CD14-positive monocyte (primary cell): ENCODE measurements at regions not wholly inside any gene's neighbourhood (a gene's known extent, or its start where the extent isn't known, plus 50 kb on each side); places are given as distances from the start of the nearest gene placed in this dataset.

Experiments used
- DNase-seq, 3 donors: peaks; one replicate each; pipeline ENCODE4 v3.0.0-alpha.2; 2011 to 2022
- H2AFZ ChIP-seq: 2 replicates; pipeline ENCODE4 v1.6.0; 2012; ENCODE audit warnings: mild to moderate bottlenecking, low read depth, low read length, inconsistent platforms; ENCODE audit not compliant: insufficient read depth, poor library complexity, severe bottlenecking
- H3K27ac ChIP-seq, 2 donors: 1 replicate in 1 of 2; 2 replicates in 1 of 2; pipeline ENCODE4 v1.5.1; 2012 to 2013; ENCODE audit warnings: low read length in 2 of 2, control low read depth in 1 of 2, inconsistent platforms in 1 of 2, low read depth in 1 of 2, mild to moderate bottlenecking in 1 of 2
- H3K27me3 ChIP-seq, 2 donors: one replicate each; pipeline versions ENCODE4 v1.6.0 to v1.6.1; 2011 to 2013; ENCODE audit warnings: low read length in 2 of 2; ENCODE audit not compliant: control insufficient read depth in 2 of 2, insufficient read depth in 2 of 2
- H3K36me3 ChIP-seq, 2 donors: replicated peaks in 1 of 2; 1 replicate in 1 of 2; 2 replicates in 1 of 2; pipeline versions ENCODE4 v1.5.1 to v1.6.1; 2012 to 2013; ENCODE audit warnings: low read length in 2 of 2, control low read depth in 1 of 2, inconsistent platforms in 1 of 2, mild to moderate bottlenecking in 1 of 2; ENCODE audit not compliant: insufficient read depth in 2 of 2, control insufficient read depth in 1 of 2
- H3K4me1 ChIP-seq, 2 donors: 1 replicate in 1 of 2; 2 replicates in 1 of 2; pipeline versions ENCODE4 v1.5.1 to v1.6.1; 2012 to 2013; ENCODE audit warnings: low read length in 2 of 2, control low read depth in 1 of 2, inconsistent platforms in 1 of 2, mild to moderate bottlenecking in 1 of 2, moderate library complexity in 1 of 2; ENCODE audit not compliant: insufficient read depth in 2 of 2, control insufficient read depth in 1 of 2
- H3K4me2 ChIP-seq: replicated peaks from 2 replicates; pipeline ENCODE3; 2012; ENCODE audit warnings: low read length, moderate library complexity, mild to moderate bottlenecking; ENCODE audit not compliant: poor library complexity, severe bottlenecking; ENCODE audit errors: extremely low read depth
- H3K4me3 ChIP-seq, 3 experiments: fragments of 200-600 bp in 1 of 3; sonication (generic) in 1 of 3; replicated peaks in 1 of 3; 1 replicate in 2 of 3; 2 replicates in 1 of 3; pipeline ENCODE4 v1.5.1; 2011 to 2013; ENCODE audit warnings: low read length in 3 of 3, mild to moderate bottlenecking in 3 of 3, control low read depth in 2 of 3, low read depth in 2 of 3, inconsistent platforms in 1 of 3, moderate library complexity in 1 of 3
- H3K79me2 ChIP-seq: 2 replicates; pipeline ENCODE4 v1.6.0; 2012; ENCODE audit warnings: mild to moderate bottlenecking, control low read depth, inconsistent platforms, low read length, moderate library complexity; ENCODE audit not compliant: insufficient read depth
- H3K9ac ChIP-seq: 2 replicates; pipeline ENCODE4 v1.6.0; 2017; ENCODE audit warnings: low read length, mild to moderate bottlenecking; ENCODE audit not compliant: insufficient read depth, poor library complexity, severe bottlenecking
- H3K9me3 ChIP-seq, 2 donors: replicated peaks in 1 of 2; 1 replicate in 1 of 2; 2 replicates in 1 of 2; pipeline versions ENCODE4 v1.5.1 to v1.6.1; 2012 to 2013; ENCODE audit warnings: low read length in 2 of 2, control low read depth in 1 of 2; ENCODE audit not compliant: control insufficient read depth in 1 of 2, insufficient read depth in 1 of 2
- H4K20me1 ChIP-seq: 2 replicates; pipeline ENCODE4 v1.6.0; 2012; ENCODE audit warnings: mild to moderate bottlenecking, low read length, control low read depth, moderate library complexity; ENCODE audit not compliant: insufficient read depth
- H3K27ac Mint-ChIP-seq, 7 donors: one replicate each; pipeline ENCODE4 v1.8.0; 2020; ENCODE audit warnings: mild to moderate bottlenecking in 7 of 7, mixed read lengths in 7 of 7, moderate library complexity in 6 of 7, inconsistent platforms in 2 of 7
- H3K27me3 Mint-ChIP-seq, 3 donors: one replicate each; pipeline ENCODE4 v1.8.0; 2021 to 2022; ENCODE audit warnings: low read depth in 3 of 3, mild to moderate bottlenecking in 3 of 3, mixed read lengths in 3 of 3, moderate library complexity in 3 of 3, inconsistent platforms in 1 of 3
- H3K36me3 Mint-ChIP-seq, 2 donors: one replicate each; pipeline ENCODE4 v1.8.0; 2020; ENCODE audit warnings: mixed read lengths in 2 of 2, inconsistent platforms in 1 of 2, mild to moderate bottlenecking in 1 of 2
- H3K4me1 Mint-ChIP-seq: one replicate; pipeline ENCODE4 v1.8.0; 2020; ENCODE audit warnings: mild to moderate bottlenecking, mixed read lengths
- H3K4me3 Mint-ChIP-seq, 2 donors: one replicate each; pipeline ENCODE4 v1.8.0; 2020; ENCODE audit warnings: mild to moderate bottlenecking in 2 of 2, mixed read lengths in 2 of 2, moderate library complexity in 1 of 2
- H3K9me3 Mint-ChIP-seq, 7 donors: one replicate each; pipeline ENCODE4 v1.8.0; 2020 to 2022; ENCODE audit warnings: mixed read lengths in 7 of 7, mild to moderate bottlenecking in 6 of 7, moderate library complexity in 6 of 7, inconsistent platforms in 2 of 7
- CTCF ChIP-seq: fragments of 200-600 bp; IDR thresholded peaks from one replicate; pipeline ENCODE4 v1.8.0; 2022; ENCODE audit warnings: antibody characterized with exemption, mild to moderate bottlenecking
- WGBS: methylation state at CpG from one replicate; pipeline ENCODE4 v1.1.5; 2013; ENCODE audit warnings: missing lambda C conversion rate; ENCODE audit not compliant: insufficient coverage; 5-methylcytosine and 5-hydroxymethylcytosine counted together
- intact Hi-C, 2 donors: fragments of 100-400 bp; cut with micrococcal nuclease; formaldehyde crosslinking; loops; one replicate each; pipeline versions ENCODE4 v1.15.0 to v1.15.1; 2023

DNA sequence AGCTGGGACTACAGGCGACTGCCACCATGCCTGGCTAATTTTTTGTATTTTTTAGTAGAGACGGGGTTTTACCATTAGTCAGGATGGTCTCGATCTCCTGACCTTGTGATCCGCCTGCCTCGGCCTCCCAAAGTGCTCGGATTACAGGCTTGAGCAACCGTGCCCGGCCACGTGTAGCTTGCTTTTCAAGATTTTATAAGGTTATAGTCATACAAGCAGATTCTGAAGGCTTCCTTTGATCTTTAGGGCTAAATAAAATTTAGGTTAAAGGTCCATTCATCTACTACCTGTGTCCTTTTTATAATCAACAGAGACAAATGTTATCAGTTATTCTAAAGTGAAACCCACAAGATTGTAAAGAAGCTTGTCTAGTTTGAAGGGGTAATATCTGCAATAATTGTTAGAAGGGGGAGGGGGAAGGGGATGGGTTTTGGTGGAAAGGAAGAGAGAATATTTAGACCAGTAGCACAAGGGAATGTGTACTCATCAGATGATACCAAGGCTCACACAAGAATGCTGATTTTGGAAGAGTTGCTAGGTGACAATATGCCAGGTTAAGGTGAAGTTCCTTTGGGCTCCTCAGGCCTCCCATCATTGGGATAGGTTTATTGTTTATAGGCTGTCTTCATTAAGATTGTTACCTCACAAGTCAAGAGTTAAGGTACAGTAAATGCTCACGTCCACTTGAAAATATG is 284.7 kb downstream of the ALDH8A1 start:
- DNase-seq = no peak
- Histone ChIP-seq H3K4me2 (no peak overlapping the region), H2AFZ (no peak overlapping the region), H3K4me1 (peaks cover 17 to 23% of the 10 kb centered on the region in 2 donors), H3K79me2 (no peaks in the 10 kb centered on the region), H3K9me3 (no peaks in the 10 kb centered on the region), H3K36me3 (no peaks in the 10 kb centered on the region), H3K9ac (no peak overlapping the region), H4K20me1 (no peaks in the 10 kb centered on the region), H3K27me3 (no peaks in the 10 kb centered on the region), H3K27ac (no peak overlapping the region), H3K4me3 (no peak overlapping the region)
- Mint-ChIP-seq H3K27ac (no peak overlapping the region), H3K4me1 (peaks cover 20% of the 10 kb centered on the region), H3K4me3 (no peak overlapping the region), H3K36me3 (no peaks in the 10 kb centered on the region), H3K27me3 (peaks cover 0 to 3% (median 2%) of the 10 kb centered on the region in 3 donors), H3K9me3 (peaks cover 0 to 3% (median 0%) of the 10 kb centered on the region in 7 donors)
- intact Hi-C loops = no loop called here
- WGBS = 94% methylated on average over 6 of the region's 10 CpGs
- no peak for TF ChIP-seq CTCF

DNA sequence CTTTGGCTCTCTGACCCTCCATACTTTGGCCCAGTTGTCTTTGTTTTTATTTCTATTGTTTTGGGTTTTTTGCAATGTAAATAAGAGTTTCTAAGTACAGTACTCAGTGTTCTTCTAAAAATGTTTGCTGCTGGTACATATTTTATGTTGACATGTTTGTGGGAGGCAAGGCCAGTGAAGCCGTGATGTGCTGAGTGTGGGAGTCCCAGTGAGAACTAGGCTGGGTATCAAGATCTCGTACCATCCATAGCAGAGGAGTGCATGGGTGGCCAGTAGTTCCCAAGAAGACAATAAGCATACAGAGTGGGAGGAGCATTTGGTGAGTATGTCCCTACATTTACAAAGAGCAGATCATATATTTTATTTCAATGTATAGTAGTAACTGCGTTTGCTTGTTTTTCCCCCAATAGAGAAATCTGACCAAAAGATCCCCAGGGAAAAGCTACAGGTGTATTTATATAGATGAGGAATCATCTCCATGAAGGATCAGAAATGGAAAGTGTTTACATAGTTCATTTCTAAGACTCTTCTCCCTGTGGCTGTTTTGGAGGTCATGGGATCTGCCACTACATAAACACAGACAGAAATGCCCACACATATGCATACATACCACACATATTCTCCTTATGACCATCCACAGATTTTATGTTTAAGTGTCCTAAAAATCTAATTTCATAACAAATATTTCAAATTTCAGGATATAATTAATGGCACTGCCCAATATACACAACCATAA is 285.9 kb downstream of the ALDH8A1 start:
- Histone ChIP-seq H3K36me3 (no peaks in the 10 kb centered on the region), H3K27me3 (no peaks in the 10 kb centered on the region), H2AFZ (no peak overlapping the region), H3K4me2 (no peak overlapping the region), H3K9me3 (no peaks in the 10 kb centered on the region), H4K20me1 (no peaks in the 10 kb centered on the region), H3K4me3 (no peak overlapping the region), H3K4me1 (peaks cover 17 to 23% of the 10 kb centered on the region in 2 donors), H3K79me2 (no peaks in the 10 kb centered on the region), H3K9ac (no peak overlapping the region), H3K27ac (no peak overlapping the region)
- Mint-ChIP-seq H3K4me1 (peaks cover 20% of the 10 kb centered on the region), H3K27me3 (peaks cover 0 to 2% (median 1%) of the 10 kb centered on the region in 3 donors), H3K4me3 (no peak overlapping the region), H3K36me3 (no peaks in the 10 kb centered on the region), H3K9me3 (peaks cover 0 to 3% (median 0%) of the 10 kb centered on the region in 7 donors), H3K27ac (no peak overlapping the region)
- 90% methylated on average over 2 of the region's 3 CpGs for WGBS
- no peak for TF ChIP-seq CTCF
- no peak for DNase-seq
- intact Hi-C loops = loop anchor here in 1 of 2 donors (2.0 kb wide), 1 partner anchor 23 kb away; no protein-coding TSS in a partner anchor
